Adrenal gland (tissue), 9 donors: ENCODE measurements at regions not wholly inside any gene's neighbourhood (a gene's known extent, or its start where the extent isn't known, plus 50 kb on each side); places are given as distances from the start of the nearest gene placed in this dataset.

Source experiments
- DNase-seq, 7 donors: peaks; one replicate each; pipeline ENCODE4 v3.0.0-alpha.2; 2019 to 2020
- H3K27ac ChIP-seq, 5 donors: fragments of 200-600 bp; sonication (generic) in 4 of 5; 1 replicate in 3 of 5; 2 replicates in 2 of 5; pipeline versions ENCODE4 v1.5.1 to v1.8.0; 2016 to 2020; ENCODE audit warnings: mild to moderate bottlenecking in 1 of 5
- H3K27me3 ChIP-seq: fragments of 200-600 bp; 2 replicates; pipeline ENCODE4 v1.8.0; 2021
- H3K36me3 ChIP-seq, 2 donors: fragments of 200-600 bp; replicated peaks in 1 of 2; 1 replicate in 1 of 2; 2 replicates in 1 of 2; pipeline versions ENCODE4 v1.5.1 to v1.8.0; 2018 to 2022
- H3K4me1 ChIP-seq, 2 donors: fragments of 200-600 bp; replicated peaks in 1 of 2; 1 replicate in 1 of 2; 2 replicates in 1 of 2; pipeline versions ENCODE4 v1.5.1 to v1.8.0; 2018 to 2021
- H3K4me3 ChIP-seq, 4 donors: fragments of 200-600 bp; sonication (generic) in 3 of 4; one replicate each; pipeline ENCODE4 v1.5.1; 2016 to 2018
- H3K9me3 ChIP-seq, 3 donors: fragments of 200-600 bp; sonication (generic) in 1 of 3; replicated peaks in 1 of 3; 1 replicate in 2 of 3; 2 replicates in 1 of 3; pipeline versions ENCODE4 v1.5.1 to v1.8.0; 2016 to 2021
- CTCF ChIP-seq, 6 experiments: fragments of 450-650 bp in 4 of 6; fragments of 200-600 bp in 2 of 6; sonication (generic) in 1 of 6; IDR thresholded peaks; 1 replicate in 5 of 6; 2 replicates in 1 of 6; pipeline versions ENCODE4 v1.5.1 to v1.8.0; 2016 to 2021; ENCODE audit warnings: antibody characterized with exemption in 6 of 6, mild to moderate bottlenecking in 2 of 6, moderate library complexity in 1 of 6
- POLR2A ChIP-seq, 2 donors: fragments of 450-650 bp; IDR thresholded peaks; one replicate each; pipeline ENCODE4 v1.6.1; 2017; ENCODE audit warnings: antibody characterized with exemption in 2 of 2, mild to moderate bottlenecking in 2 of 2, moderate library complexity in 1 of 2
- WGBS, 4 donors: extraction: QIAGEN DNeasy Blood & Tissue Kit in 2 of 4; methylation state at CpG; one replicate each; pipeline versions ENCODE4 v1.1.5 to v1.1.7; 2013 to 2017; 5-methylcytosine and 5-hydroxymethylcytosine counted together
- intact Hi-C, 2 donors: fragments of 100-400 bp; cut with DNase I; formaldehyde crosslinking; loops; one replicate each; pipeline versions ENCODE4 v1.14.1 to v1.15.0; 2022 to 2023
- donor health status: healthy with polysubstance abuse.
- donor health status: Bipolar disorder and iron deficiency.
- donor health status: DM: yes; HTN: yes; CAD: no.
- donor health status: DM: no; HTN: no; CAD: no.
- donor health status: DM: no; HTN: no; CAD: no.

GRCh38 chr12:39176356-39176755 lies 266.6 kb downstream of the KIF21A start:
- TF ChIP-seq CTCF (IDR thresholded peaks at IDR 0.05) (no peak), POLR2A (IDR thresholded peaks at IDR 0.05) (no peak)
- Histone ChIP-seq H3K9me3 (no peaks in the 10 kb centered on the region), H3K27ac (no peak overlapping the region), H3K27me3 (no peaks in the 10 kb centered on the region), H3K4me1 (no peaks in the 10 kb centered on the region), H3K4me3 (no peak overlapping the region), H3K36me3 (no peaks in the 10 kb centered on the region)
- intact Hi-C loops: no loop called here
- DNase-seq: no peak

- H3K9me3 ChIP-seq: no peaks in the 10 kb centered on the region
- H3K27ac ChIP-seq: no peak overlapping the region
- WGBS, 4 donors: 35 to 40% (median 35%) methylated on average over 2 of the region's 2 CpGs
- H3K27me3 ChIP-seq: no peaks in the 10 kb centered on the region
- H3K36me3 ChIP-seq: no peaks in the 10 kb centered on the region
- intact Hi-C loops: no loop called here
- DNase-seq: no peak
- H3K4me3 ChIP-seq: no peak overlapping the region
- TF ChIP-seq CTCF (IDR thresholded peaks at IDR 0.05): no peak
- no peak for TF ChIP-seq POLR2A (IDR thresholded peaks at IDR 0.05)
- no peaks in the 10 kb centered on the region for H3K4me1 ChIP-seq
These were observed 268.3 kb upstream of the CPNE8 start for GRCh38 chr12:39173726-39174125.

GRCh38 chr12:39165338-39165737 lies 259.9 kb upstream of the CPNE8 start:
- intact Hi-C loops: no loop called here
- H3K27ac ChIP-seq: no peak overlapping the region
- no peak for TF ChIP-seq POLR2A (IDR thresholded peaks at IDR 0.05)
- TF ChIP-seq CTCF (IDR thresholded peaks at IDR 0.05): no peak
- H3K9me3 ChIP-seq: no peaks in the 10 kb centered on the region
- no peaks in the 10 kb centered on the region for H3K4me1 ChIP-seq
- H3K4me3 ChIP-seq: no peak overlapping the region
- DNase-seq: no peak
- H3K36me3 ChIP-seq: no peaks in the 10 kb centered on the region
- H3K27me3 ChIP-seq: no peaks in the 10 kb centered on the region

DNA sequence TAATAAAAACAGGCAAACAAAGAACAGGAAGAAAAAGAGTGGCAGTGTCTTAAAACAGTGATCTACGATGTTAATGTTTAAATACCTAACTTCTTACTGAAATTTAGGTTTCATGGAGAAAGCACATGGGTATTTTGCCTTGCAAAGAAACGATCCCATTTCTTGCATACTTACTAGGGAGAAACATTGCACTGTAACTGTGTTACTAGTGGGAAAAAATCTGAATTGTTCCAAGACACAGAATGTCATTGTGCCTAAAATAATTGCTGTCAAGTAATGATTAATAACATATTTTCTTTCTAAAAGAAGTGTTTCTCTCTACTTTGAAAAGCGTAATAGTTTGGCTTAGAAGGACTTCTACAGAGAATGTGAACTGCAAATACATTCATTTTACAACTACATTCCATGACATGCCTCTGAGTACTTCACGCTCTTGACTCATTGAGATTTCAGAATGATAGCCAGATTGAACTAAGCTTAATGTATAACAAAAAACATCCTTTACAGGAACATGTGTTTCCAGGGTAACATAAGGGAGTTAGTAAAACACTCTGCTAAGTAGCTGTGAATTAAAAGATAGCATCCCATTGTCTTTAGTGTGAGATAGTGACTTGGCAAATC lies 256.2 kb upstream of the CPNE8 start:
- Histone ChIP-seq H3K4me3 (no peak overlapping the region), H3K4me1 (no peaks in the 10 kb centered on the region), H3K27ac (no peak overlapping the region), H3K9me3 (no peaks in the 10 kb centered on the region), H3K36me3 (no peaks in the 10 kb centered on the region), H3K27me3 (no peaks in the 10 kb centered on the region)
- DNase-seq: no peak
- TF ChIP-seq CTCF (IDR thresholded peaks at IDR 0.05) (no peak), POLR2A (IDR thresholded peaks at IDR 0.05) (no peak)
- WGBS, 4 donors: 54 to 64% (median 61%) methylated on average over 4 of the region's 4 CpGs
- intact Hi-C loops: no loop called here
